Epithelial cell of esophagus (primary cell): ENCODE measurements at regions not wholly inside any gene's neighbourhood (a gene's known extent, or its start where the extent isn't known, plus 50 kb on each side); places are given as distances from the start of the nearest gene placed in this dataset.

Experiments used
- DNase-seq: peaks from one replicate; pipeline ENCODE4 v3.0.0; 2010; ENCODE audit warnings: low read depth
- H3K4me3 ChIP-seq: 2 replicates; pipeline ENCODE4 v1.5.1; 2011; ENCODE audit warnings: mild to moderate bottlenecking, low read length, control low read depth
- CTCF ChIP-seq: IDR thresholded peaks from 2 replicates; pipeline ENCODE4 v1.5.1; 2011; ENCODE audit warnings: low read depth, mild to moderate bottlenecking, low read length, control low read depth, inconsistent platforms; ENCODE audit not compliant: insufficient read depth; ENCODE audit errors: missing control alignments

- DNase-seq, result no peak
- no peak for TF ChIP-seq CTCF
- no peak overlapping the region for H3K4me3 ChIP-seq
Measured at GRCh38 chr14:98840511-98840910, 431.5 kb downstream of the BCL11B start.

- no peak for DNase-seq
- TF ChIP-seq CTCF, result no peak
Measured at GRCh38 chr14:98844456-98844855, 427.5 kb downstream of the BCL11B start.

GRCh38 chr14:98847521-98848468 is 424.2 kb downstream of the BCL11B start:
- no peak for TF ChIP-seq CTCF
- no peak overlapping the region for H3K4me3 ChIP-seq
- DNase-seq, result no peak

More at GRCh38 chr14:98844456-98844855, 427.5 kb downstream of the BCL11B start:
- no peak overlapping the region for H3K4me3 ChIP-seq

GRCh38 chr14:98853063-98853729 is 418.8 kb downstream of the BCL11B start:
- no peak for DNase-seq
- no peak for TF ChIP-seq CTCF
- no peak overlapping the region for H3K4me3 ChIP-seq

GRCh38 chr14:98855926-98856715 is 415.9 kb downstream of the BCL11B start:
- no peak overlapping the region for H3K4me3 ChIP-seq
- DNase-seq, result no peak
- no peak for TF ChIP-seq CTCF

- no peak for TF ChIP-seq CTCF
- no peak overlapping the region for H3K4me3 ChIP-seq
- DNase-seq, result no peak
Measured at GRCh38 chr14:98858158-98858557, 413.8 kb downstream of the BCL11B start.
